ENCODE measurements at regions not wholly inside any gene's neighbourhood (a gene's known extent, or its start where the extent isn't known, plus 50 kb on each side); places are given as distances from the start of the nearest gene placed in this dataset.

DNA sequence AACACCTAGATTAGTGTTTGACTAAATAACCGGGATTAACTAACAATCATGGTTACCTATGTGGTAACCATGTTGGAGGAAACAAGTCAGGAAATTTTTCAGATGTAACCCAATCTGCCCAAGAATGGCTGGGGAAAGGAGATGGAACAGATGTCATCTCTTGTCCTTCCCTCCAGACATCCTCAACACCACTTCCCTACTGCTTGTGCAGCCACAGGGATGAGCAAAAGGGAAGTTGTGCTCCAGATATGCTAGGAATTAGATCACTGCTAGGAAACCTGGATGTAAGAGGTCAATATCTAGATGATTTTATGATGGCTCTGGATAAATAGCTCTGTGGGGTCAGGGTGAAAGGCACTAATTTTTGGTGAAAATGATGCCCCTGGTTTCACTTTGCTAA is 61.3 kb upstream of the ELL2 start:
- TF ChIP-seq ZNF677 (tag by site-specific recombination; IDR thresholded peaks at IDR 0.05) (no peak), ZNF140 (tag by site-specific recombination; IDR thresholded peaks at IDR 0.05) (no peak), ZNF248 (tag by site-specific recombination; IDR thresholded peaks at IDR 0.05) (no peak), BCL6B (tag by site-specific recombination; IDR thresholded peaks at IDR 0.05) (no peak)
